Tibial nerve (tissue), 4 donors: ENCODE measurements at regions not wholly inside any gene's neighbourhood (a gene's known extent, or its start where the extent isn't known, plus 50 kb on each side); places are given as distances from the start of the nearest gene placed in this dataset.

ENCODE experiments used
- DNase-seq, 2 donors: peaks; one replicate each; pipeline ENCODE4 v3.0.0-alpha.2; 2019; ENCODE audit warnings: low spot score in 2 of 2
- H3K27ac ChIP-seq, 4 donors: fragments of 200-600 bp; sonication (generic) in 3 of 4; one replicate each; pipeline ENCODE4 v1.5.1; 2017 to 2019; ENCODE audit warnings: mild to moderate bottlenecking in 1 of 4
- H3K27me3 ChIP-seq, 2 donors: fragments of 200-600 bp; sonication (generic) in 1 of 2; one replicate each; pipeline versions ENCODE4 v1.5.1 to v1.6.0; 2017 to 2019
- H3K36me3 ChIP-seq, 3 donors: fragments of 200-600 bp; sonication (generic); one replicate each; pipeline ENCODE4 v1.5.1; 2018 to 2019
- H3K4me1 ChIP-seq, 4 donors: fragments of 200-600 bp; sonication (generic) in 3 of 4; one replicate each; pipeline ENCODE4 v1.5.1; 2017 to 2019
- H3K4me3 ChIP-seq, 4 donors: fragments of 200-600 bp; sonication (generic) in 3 of 4; one replicate each; pipeline ENCODE4 v1.5.1; 2017 to 2019; ENCODE audit warnings: mild to moderate bottlenecking in 1 of 4, moderate library complexity in 1 of 4
- H3K9me3 ChIP-seq, 4 donors: fragments of 200-600 bp; sonication (generic) in 3 of 4; one replicate each; pipeline ENCODE4 v1.5.1; 2017 to 2019
- CTCF ChIP-seq, 5 experiments: fragments of 200-600 bp in 3 of 5; fragments of 450-650 bp in 2 of 5; sonication (generic) in 3 of 5; IDR thresholded peaks; one replicate each; pipeline ENCODE4 v1.5.1; 2016 to 2019; ENCODE audit warnings: antibody characterized with exemption in 5 of 5, mild to moderate bottlenecking in 3 of 5, moderate library complexity in 2 of 5
- EP300 ChIP-seq, 2 donors: sonication (generic); formaldehyde crosslinking; IDR thresholded peaks; one replicate each; pipeline ENCODE4 v1.6.1; 2017; ENCODE audit warnings: antibody characterized with exemption in 2 of 2, mild to moderate bottlenecking in 1 of 2
- POLR2A ChIP-seq, 2 donors: fragments of 450-650 bp; IDR thresholded peaks; one replicate each; pipeline ENCODE4 v1.6.1; 2017; ENCODE audit warnings: antibody characterized with exemption in 2 of 2, mild to moderate bottlenecking in 2 of 2, moderate library complexity in 2 of 2
- WGBS, 2 donors: methylation state at CpG; one replicate each; pipeline ENCODE4 v1.1.5; 2018; 5-methylcytosine and 5-hydroxymethylcytosine counted together

GRCh38 chr11:25941353-25941752, 390.6 kb upstream of the ANO3 start:
- no peaks in the 10 kb centered on the region for H3K4me1 ChIP-seq
- TF ChIP-seq CTCF (IDR thresholded peaks at IDR 0.05) (no peak), POLR2A (IDR thresholded peaks at IDR 0.05) (no peak), EP300 (IDR thresholded peaks at IDR 0.05) (no peak)
- no peak overlapping the region for H3K4me3 ChIP-seq
- DNase-seq = no peak
- no peaks in the 10 kb centered on the region for H3K36me3 ChIP-seq
- 87 to 88% methylated on average over 1 of the region's 1 CpG for WGBS, 2 donors
- no peaks in the 10 kb centered on the region for H3K27me3 ChIP-seq
- no peaks in the 10 kb centered on the region for H3K9me3 ChIP-seq
- H3K27ac ChIP-seq = no peak overlapping the region

- WGBS, 2 donors = 90 to 94% methylated on average over 6 of the region's 6 CpGs
- Histone ChIP-seq H3K4me1 (no peaks in the 10 kb centered on the region), H3K9me3 (no peaks in the 10 kb centered on the region), H3K4me3 (no peak overlapping the region), H3K27me3 (no peaks in the 10 kb centered on the region), H3K27ac (no peak overlapping the region), H3K36me3 (no peaks in the 10 kb centered on the region)
- no peak for DNase-seq
- no peak for TF ChIP-seq EP300 (IDR thresholded peaks at IDR 0.05)
- TF ChIP-seq POLR2A (IDR thresholded peaks at IDR 0.05) = no peak
- no peak for TF ChIP-seq CTCF (IDR thresholded peaks at IDR 0.05)
Measured at GRCh38 chr11:25943031-25943430, 388.9 kb upstream of the ANO3 start.

GRCh38 chr11:25943777-25944661, 387.9 kb upstream of the ANO3 start:
- H3K9me3 ChIP-seq = no peaks in the 10 kb centered on the region
- no peak overlapping the region for H3K27ac ChIP-seq
- no peak overlapping the region for H3K4me3 ChIP-seq
- no peaks in the 10 kb centered on the region for H3K4me1 ChIP-seq
- DNase-seq = no peak
- no peaks in the 10 kb centered on the region for H3K27me3 ChIP-seq
- no peaks in the 10 kb centered on the region for H3K36me3 ChIP-seq
- 92 to 94% methylated on average over 13 of the region's 17 CpGs for WGBS, 2 donors
- TF ChIP-seq EP300 (IDR thresholded peaks at IDR 0.05) = no peak
- no peak for TF ChIP-seq POLR2A (IDR thresholded peaks at IDR 0.05)
- no peak for TF ChIP-seq CTCF (IDR thresholded peaks at IDR 0.05)

- H3K27me3 ChIP-seq = no peaks in the 10 kb centered on the region
- no peak overlapping the region for H3K27ac ChIP-seq
- DNase-seq = no peak
- H3K36me3 ChIP-seq = no peaks in the 10 kb centered on the region
- TF ChIP-seq CTCF (IDR thresholded peaks at IDR 0.05) (no peak), EP300 (IDR thresholded peaks at IDR 0.05) (no peak), POLR2A (IDR thresholded peaks at IDR 0.05) (no peak)
- no peaks in the 10 kb centered on the region for H3K4me1 ChIP-seq
- H3K9me3 ChIP-seq = peaks cover 0 to 4% (median 0%) of the 10 kb centered on the region in 4 donors
- no peak overlapping the region for H3K4me3 ChIP-seq
- 68 to 77% methylated on average over 2 of the region's 2 CpGs for WGBS, 2 donors
Measured at GRCh38 chr11:25949918-25950317, 382.0 kb upstream of the ANO3 start.

GRCh38 chr11:25953006-25953405, 378.9 kb upstream of the ANO3 start:
- Histone ChIP-seq H3K4me1 (no peaks in the 10 kb centered on the region), H3K36me3 (no peaks in the 10 kb centered on the region), H3K4me3 (no peak overlapping the region), H3K27me3 (no peaks in the 10 kb centered on the region), H3K9me3 (peaks cover 0 to 4% (median 0%) of the 10 kb centered on the region in 4 donors), H3K27ac (no peak overlapping the region)
- WGBS, 2 donors = 89 to 91% methylated on average over 3 of the region's 3 CpGs
- DNase-seq = no peak
- no peak for TF ChIP-seq POLR2A (IDR thresholded peaks at IDR 0.05)
- TF ChIP-seq EP300 (IDR thresholded peaks at IDR 0.05) = no peak
- TF ChIP-seq CTCF (IDR thresholded peaks at IDR 0.05) = no peak
